Activated CD4-positive, alpha-beta T cell treated with anti-CD3 and anti-CD28 coated beads for 48 hours (primary cell): ENCODE measurements at regions not wholly inside any gene's neighbourhood (a gene's known extent, or its start where the extent isn't known, plus 50 kb on each side); places are given as distances from the start of the nearest gene placed in this dataset.

ENCODE experiments used
- DNase-seq: peaks from one replicate; pipeline ENCODE4 v3.0.0-alpha.2; 2020

- no peak for DNase-seq
Measured at GRCh38 chr5:155068616-155069100, 55.1 kb downstream of the KIF4B start.

GRCh38 chr5:155069961-155070360, 56.4 kb downstream of the KIF4B start:
- no peak for DNase-seq

GRCh38 chr5:155070781-155071180, 57.2 kb downstream of the KIF4B start:
- no peak for DNase-seq

- no peak for DNase-seq
Measured at GRCh38 chr5:155076379-155076778, 62.8 kb downstream of the KIF4B start.

- DNase-seq = no peak
Measured at GRCh38 chr5:155079698-155080097, 66.1 kb downstream of the KIF4B start.

GRCh38 chr5:155080721-155081120, 67.2 kb downstream of the KIF4B start:
- DNase-seq = no peak

- DNase-seq = no peak
Measured at GRCh38 chr5:155081618-155082017, 68.1 kb downstream of the KIF4B start.

GRCh38 chr5:155082401-155082800, 68.8 kb downstream of the KIF4B start:
- no peak for DNase-seq

- DNase-seq = no peak
Measured at GRCh38 chr5:155085282-155085989, 71.9 kb downstream of the KIF4B start.

GRCh38 chr5:155087036-155087435, 73.5 kb downstream of the KIF4B start:
- DNase-seq = no peak

GRCh38 chr5:155088811-155089210, 75.3 kb downstream of the KIF4B start:
- DNase-seq = no peak

- no peak for DNase-seq
Measured at GRCh38 chr5:155089643-155090042, 76.1 kb downstream of the KIF4B start.

- DNase-seq = no peak
Measured at GRCh38 chr5:155091063-155091648, 77.6 kb downstream of the KIF4B start.

GRCh38 chr5:155091768-155092717, 78.5 kb downstream of the KIF4B start:
- DNase-seq = no peak

GRCh38 chr5:155094455-155094854, 80.9 kb downstream of the KIF4B start:
- no peak for DNase-seq

GRCh38 chr5:155097995-155098394, 84.4 kb downstream of the KIF4B start:
- no peak for DNase-seq

GRCh38 chr5:155098433-155098832, 84.9 kb downstream of the KIF4B start:
- DNase-seq = no peak

GRCh38 chr5:155101697-155102096, 88.1 kb downstream of the KIF4B start:
- no peak for DNase-seq

- no peak for DNase-seq
Measured at GRCh38 chr5:155103146-155103545, 89.6 kb downstream of the KIF4B start.

GRCh38 chr5:155104441-155104840, 90.9 kb downstream of the KIF4B start:
- no peak for DNase-seq

- DNase-seq = no peak
Measured at GRCh38 chr5:155106221-155106620, 92.7 kb downstream of the KIF4B start.

- no peak for DNase-seq
Measured at GRCh38 chr5:155113888-155114287, 100.3 kb downstream of the KIF4B start.

- DNase-seq = no peak
Measured at GRCh38 chr5:155114655-155115054, 101.1 kb downstream of the KIF4B start.
